ENCODE measurements at regions not wholly inside any gene's neighbourhood (a gene's known extent, or its start where the extent isn't known, plus 50 kb on each side); places are given as distances from the start of the nearest gene placed in this dataset.

DNA sequence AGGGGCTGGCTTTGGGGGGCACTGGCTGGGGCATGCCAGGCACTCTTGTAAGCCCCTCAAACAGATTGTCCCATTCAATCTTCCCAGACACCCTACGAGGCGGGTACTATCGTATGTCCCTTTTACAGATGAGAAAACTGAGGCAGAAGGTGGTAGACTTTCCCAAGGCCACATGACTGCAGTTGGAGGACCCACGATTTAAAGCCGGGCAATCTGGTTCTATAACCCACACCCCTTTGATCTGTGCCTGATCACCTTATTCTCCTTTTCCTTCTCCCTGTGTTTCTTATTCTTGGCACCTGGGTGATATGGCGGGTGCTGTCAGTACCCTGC lies 146.3 kb upstream of the IRX3 start:
- no peak for FAIRE-seq

DNA sequence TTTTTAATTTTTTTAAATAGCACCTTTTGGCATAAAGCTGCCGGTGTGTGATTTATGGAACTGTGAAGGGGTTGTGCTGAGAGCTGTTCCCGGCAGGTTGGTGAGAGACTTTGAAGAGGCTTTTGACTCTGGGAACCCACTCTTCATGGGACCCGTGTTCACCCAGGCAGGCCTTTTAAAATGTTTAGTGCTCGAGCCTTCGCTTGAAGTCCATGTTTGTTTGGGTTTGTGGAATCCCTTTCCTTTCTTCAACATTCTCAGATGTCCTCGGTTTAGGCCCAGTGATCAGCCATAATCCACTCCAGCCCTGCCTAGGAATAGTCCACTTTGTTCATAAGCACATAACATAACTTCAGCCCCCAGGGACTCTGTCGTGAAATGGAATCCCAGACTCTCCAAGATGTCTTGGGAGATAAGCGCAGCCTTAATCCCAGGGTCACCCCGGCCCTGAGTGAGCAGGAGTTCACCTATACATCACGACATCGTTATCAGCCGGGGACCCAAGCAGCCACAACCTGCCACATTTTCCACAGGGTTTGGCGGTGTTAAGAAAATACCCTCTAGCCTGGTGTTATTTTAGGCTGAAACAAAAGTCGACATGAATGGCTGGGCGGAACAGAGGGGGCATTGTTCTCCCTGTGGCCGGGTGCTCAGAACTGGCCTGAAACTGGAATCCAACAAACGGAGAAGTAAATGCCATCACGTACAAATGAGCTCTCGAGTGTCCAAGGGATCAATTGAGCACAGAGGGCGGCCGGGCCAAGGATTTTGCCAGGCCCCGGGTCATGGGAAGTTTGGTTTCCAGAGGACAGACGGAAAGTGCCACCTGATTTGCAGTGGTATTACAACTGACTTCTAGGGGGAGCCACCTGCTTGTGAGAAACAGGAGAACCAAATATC lies 145.7 kb upstream of the IRX3 start:
- FAIRE-seq = no peak

DNA sequence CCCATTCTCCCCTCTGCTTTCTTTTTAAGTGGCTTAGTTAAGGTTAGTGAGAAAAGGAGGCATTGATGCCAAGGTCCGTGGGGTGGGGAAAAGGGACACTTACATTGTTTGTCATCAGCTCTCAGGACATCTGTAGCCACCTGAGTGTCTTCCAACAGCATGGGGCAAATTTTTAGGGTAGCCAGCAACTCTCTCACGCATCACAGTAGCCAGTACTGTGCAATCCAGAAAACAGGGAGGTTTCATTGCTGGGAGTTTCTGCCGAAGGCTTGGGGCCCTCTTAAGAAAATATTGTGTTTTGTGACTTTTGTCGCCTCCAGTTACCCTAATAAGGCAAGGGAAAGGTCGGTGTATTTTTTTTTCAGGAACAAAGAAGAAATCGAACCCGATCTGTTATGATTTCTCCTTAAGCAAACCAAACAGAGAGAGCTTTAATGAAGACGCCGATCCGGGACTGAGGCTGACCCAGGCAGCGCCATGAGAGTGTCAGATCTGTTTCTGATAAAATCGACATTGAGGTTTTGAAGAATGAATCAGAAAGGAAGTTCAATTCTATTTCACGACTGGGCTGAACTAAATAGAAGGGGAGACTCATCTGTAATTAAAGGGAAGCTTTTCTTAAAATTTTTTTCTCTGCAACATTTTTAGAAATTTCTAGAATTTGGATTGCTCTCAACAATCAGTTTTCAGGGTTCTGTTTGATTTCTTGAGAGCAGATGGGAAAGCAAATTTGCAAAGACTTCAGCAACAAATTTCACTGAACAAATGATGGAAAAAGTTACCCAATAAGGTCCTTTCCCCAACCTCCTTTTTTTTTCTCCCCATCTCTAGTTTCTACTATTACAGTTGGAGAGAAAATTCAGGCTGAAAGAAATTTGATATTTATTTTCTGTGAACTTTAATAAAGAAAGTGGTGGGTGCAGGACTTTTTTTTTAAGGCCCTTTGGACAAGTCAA lies 144.7 kb upstream of the IRX3 start:
- no peak for FAIRE-seq

DNA sequence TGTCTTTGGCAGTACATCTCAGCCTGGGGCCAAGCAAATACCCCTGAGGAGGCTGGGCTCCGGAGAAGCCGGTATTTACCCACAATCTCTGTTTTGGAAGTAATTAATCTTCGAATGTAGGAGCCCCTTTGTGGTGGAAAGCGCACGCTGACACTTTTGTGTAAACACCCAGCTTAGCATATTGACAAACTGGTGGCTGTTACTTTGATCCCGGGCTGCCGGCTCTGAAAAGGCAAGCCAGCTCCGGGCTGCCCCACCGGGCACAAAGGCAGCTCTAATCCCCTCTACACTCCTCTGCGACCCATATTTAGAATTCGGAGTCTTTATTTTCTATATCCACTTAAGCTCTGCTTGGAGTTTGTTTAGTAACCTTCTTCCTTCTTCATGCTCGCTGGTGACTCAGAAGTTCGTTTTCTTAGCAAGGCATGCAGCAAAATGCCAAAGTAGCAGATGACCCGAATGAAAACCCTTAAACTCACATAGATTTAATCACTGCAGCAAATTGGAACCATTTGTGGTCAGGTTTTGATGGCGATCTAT lies 144.0 kb upstream of the IRX3 start:
- no peak for FAIRE-seq

DNA sequence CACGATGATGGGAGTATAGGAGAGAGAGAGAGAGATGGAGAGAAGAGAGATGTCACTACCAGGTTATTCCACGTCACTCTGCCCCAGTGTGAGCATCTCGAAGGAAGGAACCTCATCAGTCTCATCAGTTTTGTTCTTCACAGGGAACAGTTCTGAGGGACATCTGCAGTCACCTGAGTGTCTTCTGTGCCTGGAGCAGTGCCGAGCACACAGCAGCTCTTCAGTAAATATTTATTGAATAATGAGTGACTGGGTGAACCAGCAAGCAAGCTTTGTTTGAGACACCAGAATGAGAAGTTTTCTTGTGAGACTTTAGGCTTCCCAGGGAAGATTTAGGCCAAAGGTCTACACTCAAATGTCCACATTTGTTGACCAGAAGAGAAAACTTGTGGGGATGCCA lies 142.4 kb upstream of the IRX3 start:
- no peak for FAIRE-seq

DNA sequence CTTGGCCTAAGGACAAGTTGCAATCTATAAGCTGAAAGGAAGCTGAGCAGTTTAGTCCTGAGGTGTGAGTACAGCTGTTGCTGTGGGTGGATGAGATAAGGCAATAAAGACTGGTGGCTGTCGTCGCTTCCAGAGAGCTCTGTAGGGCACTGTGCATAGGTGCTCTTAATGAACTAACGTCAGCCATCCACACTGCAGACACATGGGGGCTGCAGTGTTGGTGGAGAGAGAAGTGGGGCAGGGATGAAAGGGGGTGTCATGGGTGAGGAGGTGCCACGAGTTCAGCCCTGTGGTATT lies 139.9 kb upstream of the IRX3 start:
- no peak for FAIRE-seq

DNA sequence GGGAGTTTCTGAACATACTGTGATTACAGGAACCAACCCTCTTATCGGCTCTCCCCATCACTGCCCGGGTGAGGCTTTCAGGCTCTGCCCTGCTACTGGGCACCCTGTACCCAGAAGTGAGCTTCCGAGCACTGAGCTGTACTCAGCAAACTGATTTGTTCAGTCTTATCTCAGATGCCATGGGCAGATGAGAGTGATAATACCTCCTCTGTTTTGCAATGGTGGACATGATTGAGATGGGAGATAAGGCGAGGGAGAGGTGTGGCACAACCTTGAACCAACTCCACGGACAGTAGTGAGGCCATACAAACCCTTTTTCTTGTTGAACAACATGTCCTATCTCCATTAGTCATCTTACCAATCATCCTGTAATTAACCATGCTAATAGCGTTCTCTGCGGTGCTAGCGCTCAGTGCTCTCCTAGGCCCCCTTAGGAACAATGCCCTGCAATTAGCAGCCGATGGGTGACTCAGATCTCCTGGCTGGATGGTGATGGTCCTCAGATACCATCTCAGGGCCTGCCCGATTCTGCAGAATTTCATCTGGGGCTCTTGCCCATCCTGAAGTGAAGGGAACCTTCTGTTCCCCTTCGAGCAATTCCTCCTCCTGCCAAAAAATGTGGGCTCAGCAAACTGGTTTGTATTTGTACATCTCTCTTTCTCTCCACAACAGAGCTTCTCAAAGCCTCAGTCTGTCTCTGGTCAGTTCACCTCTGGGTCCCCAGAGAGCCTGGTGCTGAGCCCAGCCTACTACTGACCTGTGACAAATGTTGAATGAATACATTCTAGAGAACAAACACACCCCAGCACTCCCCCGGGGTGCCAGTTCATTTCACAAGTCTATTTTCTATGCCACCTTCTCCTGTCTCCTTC lies 139.3 kb upstream of the IRX3 start:
- FAIRE-seq = no peak

DNA sequence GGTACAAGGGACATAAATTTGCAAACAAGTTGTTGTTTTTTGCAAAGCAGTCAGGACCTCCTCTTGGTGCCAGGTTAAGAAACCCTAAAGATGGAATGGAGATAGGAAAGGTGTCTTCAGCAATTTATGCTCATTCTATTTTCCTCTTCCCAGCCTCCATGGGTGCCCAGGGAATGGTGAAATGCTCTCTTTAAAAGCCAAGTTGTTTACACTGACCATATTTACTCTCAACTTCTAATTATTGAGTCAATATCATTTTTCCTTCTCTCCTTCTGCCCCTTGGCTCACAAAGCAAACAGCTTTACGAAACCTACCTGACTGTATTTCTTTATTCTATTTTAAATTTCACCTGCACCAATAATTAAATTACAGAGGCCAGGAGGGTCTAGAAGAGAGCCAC lies 138.5 kb upstream of the IRX3 start:
- FAIRE-seq = no peak

DNA sequence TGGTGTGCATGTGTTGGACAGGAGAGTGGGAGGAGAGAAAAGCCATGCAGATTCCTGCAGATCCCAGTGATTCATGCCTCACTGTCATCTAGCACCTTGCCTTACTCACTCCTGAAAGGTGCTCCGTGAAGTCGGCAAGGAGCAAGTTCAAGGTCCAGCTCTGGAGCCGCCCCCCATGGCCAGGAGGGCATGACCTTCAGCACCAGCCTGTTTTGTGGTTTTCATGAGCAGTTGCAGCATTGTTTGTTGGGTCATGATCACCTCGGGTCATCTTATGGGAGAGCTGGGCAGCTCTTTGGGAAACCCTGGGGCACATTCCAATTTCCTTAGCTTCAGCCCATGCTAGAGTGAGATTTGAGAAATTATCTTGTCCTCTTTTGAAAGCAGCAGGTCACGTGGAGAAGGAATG lies 137.5 kb upstream of the IRX3 start:
- no peak for FAIRE-seq

DNA sequence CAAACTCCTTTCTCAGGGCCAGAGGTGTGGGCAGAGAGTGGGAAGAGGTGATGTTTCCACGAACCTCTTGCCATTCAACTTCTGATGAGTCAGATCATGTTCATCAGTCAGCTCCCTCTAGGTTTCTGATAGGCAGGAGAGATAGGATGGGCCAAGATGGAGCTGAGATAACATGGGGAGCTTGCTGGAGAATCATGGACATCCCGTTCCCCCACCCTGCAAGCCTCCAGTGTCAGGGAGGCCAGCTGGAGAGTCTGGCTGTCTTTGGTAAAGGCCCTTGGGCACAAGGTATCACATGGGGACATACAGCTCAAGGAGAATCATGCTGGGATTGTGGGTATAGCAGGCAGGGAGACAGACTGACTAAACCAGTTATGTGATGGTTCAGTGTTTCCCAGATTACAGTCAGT lies 136.0 kb upstream of the IRX3 start:
- FAIRE-seq = no peak

DNA sequence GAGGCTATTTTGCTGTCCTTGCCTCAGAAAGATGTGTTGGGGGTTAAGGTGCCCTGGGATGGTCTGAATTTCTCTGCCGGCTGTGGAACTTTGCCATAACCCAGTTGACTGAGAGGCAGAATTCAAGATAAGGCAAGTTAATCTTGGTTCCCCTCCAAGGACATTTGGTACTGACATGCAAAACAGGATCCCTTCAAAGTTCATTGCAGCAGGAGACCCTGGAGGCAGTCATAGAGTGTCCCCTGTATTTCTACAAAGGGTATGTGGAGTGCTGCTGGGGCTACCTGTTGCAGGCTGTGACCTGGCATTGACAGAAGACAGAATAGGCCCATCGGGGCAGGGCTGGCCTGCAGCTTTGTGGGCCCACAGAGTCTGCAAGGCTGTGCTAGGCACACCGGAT lies 135.6 kb upstream of the IRX3 start:
- no peak for FAIRE-seq

DNA sequence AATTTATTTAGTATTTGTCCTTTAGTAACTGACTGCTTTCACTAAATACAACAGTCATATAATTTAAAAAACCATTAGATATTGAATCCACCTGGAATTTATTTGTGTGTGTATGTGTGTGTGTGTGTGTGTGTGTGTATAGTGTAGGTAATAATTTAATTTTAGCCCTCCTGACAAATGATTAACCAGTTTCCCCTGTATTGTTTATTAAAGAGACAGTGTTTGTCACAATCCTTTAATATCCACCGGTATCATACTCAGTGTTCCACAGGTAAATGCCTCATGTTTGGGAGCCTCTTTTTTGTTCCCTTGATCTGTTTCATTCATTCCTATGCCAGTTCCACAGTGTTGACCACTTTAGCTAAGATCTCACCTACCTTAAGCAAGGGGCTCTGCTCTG lies 134.6 kb upstream of the IRX3 start:
- no peak for FAIRE-seq

DNA sequence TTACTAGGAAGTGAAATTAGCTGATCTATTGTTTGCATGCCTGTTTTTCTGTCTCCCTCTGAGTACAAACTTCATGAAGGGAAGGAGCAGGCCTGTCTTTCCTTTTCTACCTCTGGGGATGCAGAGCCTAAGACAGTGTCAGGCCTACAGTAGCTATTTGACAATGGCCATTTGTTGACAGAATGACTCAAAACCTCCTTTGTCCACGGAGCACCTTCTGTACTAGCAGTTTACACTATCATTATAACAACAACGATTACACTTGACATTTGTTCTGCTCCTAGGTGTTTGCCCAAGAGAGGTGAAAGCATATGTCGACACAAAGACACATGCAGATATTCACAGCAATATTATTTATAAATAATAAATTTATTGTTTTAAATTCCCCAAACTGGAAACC lies 132.3 kb upstream of the IRX3 start:
- no peak for FAIRE-seq

DNA sequence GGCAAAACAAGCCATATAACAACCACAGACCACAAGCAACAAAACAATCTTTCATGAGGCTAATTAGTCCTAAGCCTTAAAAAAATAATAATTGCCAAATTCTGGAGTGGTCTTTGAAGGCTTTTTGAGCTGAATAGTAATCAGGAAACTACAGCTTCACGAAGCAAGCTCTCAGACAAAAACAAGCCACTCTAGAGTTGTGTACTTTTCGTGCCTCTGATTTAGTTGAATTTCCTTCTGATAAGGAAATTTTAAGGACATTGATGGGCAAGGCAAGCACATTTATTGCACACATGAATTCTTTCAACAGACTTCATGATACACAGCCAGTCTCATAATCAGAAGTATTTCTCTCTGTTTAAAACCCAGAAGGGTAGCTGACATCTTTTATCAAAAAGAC lies 130.8 kb upstream of the IRX3 start:
- no peak for FAIRE-seq

DNA sequence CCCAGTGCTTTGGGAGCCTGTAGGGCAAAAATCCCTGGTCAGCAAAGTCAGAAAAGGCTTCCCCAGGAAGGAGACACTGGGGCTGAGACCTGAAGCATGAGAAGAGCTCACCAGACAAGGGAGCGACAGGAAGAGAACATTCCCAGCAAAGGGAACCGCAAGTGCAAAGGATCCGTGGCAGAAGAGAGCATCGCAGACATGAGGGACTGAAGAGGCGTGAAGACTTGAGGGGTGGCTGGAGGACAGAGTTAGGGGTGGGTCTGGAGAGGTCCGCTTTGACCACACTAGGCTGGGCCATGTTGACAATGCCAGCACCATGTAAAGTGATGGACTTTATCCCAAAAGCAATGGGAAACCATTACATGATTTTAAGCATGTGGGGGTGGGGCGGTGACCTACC lies 128.1 kb upstream of the IRX3 start:
- FAIRE-seq = no peak

DNA sequence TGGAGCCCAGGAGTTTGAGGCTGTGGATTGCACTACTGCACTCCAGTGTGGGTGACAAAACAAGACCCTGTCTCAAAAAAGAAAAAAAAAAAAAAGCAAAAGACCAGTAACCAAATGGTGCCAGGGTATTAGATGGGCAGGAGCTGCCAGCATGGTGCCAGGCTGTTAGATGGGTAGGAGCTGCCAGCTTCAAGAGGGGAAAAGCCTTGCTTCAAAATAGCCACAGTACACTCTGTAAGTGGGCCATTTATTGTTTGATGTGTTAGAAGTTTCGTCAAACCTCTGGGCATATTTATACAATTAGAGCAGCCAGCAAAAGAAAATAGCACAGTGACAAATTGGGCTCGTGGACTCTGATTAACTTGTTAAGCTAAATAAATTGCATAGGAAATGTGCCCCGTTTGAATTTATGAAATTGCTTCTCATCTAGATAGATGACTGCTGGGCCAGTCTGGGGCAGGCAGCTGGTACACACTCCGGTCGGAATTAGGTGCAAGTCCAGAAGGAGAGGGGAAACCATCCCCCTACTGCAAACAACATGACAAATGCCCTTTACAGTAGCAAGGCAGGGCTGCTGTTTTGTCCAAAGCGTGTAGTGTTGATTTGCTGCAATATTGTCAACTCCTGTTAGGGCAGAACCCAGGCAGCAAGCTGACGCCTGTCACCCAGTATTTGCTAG lies 126.3 kb upstream of the IRX3 start:
- FAIRE-seq = no peak

DNA sequence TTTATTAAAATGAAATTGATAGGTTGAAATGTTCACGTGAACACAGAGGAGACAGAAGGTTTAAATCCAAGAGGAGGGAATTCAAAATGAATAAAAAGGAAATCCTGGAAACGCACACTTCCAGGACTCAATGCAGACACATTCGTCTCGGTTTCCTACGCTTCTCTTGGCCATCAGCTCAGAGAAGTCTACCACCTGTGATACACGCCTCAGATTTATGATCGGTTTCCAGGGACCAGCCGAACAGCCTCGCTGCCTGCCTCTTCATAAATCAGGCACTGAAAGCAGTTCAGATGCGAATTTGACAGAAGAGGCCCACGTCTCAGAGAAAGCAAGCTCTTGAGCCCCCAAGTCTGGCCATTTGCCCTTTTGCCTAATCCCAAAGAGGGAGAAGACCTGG lies 125.5 kb upstream of the IRX3 start:
- no peak for FAIRE-seq

DNA sequence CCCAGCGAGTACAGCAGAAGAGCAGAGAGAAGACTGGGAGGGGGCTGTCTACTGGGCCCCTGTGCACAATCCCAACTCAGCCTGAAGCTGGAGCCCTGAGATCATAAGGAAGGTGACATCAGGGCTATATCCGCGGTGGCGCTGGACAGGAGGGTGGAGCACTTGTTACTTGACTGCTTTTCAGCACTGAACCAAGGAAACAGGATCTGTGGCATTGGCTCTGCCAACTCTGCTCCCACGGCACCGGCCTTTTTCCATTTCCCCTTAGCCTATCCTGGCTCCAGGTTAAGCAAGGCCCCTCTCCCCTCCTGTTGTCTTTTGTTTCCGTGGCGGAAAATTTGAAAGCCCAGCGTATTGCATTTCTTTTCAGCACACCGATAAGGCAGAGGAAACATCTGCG lies 125.0 kb upstream of the IRX3 start:
- no peak for FAIRE-seq

DNA sequence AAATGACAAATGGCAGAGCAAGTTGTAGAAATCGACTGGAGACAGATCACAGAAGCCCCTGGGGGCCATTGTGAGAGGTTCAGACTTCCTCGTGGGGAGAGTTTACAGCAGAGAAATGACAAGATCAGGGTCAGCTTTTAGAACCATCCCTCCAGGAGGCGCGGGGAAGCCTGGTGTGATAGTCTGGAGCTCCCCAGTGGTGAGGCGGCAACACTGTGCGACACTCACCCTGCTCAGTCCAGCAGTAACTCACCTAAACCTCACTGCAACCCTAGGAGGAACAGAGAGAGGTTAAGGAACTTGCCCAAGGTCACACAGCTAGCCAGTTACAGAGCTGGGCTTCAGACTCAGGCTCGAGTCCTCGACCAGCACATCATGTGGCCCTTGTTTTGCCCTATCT lies 123.4 kb upstream of the IRX3 start:
- no peak for FAIRE-seq

DNA sequence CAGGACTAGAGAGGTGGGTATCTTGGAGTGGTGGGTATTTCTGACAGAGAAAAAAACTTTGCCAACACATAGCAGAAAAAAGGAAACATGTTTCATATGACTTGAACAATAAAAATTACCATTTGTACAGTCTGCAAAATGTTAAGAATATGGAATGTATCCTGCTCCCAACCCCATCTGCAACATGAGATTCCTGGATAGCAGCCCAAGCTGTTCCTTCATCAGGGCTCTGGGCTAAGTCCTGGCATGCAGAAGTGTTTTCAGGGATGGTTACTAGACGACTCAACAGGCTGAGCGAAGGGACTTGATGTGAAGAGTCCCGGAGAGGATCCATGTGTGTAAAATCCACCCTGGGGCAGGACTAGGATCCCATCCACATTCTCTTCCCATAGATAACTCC lies 121.0 kb upstream of the IRX3 start:
- no peak for FAIRE-seq

DNA sequence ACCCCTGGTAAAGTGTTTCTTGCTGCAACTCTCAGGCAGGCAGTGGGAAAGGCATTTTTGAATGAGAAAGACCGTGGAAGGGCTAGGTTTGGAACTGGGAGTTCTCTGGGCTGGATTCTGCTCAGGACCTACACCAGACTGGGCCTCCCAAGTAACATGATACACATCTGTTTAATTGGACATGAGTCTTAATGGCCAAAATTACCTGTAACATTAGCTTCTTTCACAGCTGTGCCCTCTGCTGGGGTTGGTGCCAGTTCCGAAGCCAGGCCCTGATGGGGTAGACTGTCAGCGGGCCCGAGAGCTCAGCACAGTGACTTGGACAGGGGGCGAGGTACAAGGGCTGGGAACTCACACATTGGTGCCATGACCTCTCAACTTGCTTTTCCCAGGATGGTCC lies 118.9 kb upstream of the IRX3 start:
- FAIRE-seq = no peak

DNA sequence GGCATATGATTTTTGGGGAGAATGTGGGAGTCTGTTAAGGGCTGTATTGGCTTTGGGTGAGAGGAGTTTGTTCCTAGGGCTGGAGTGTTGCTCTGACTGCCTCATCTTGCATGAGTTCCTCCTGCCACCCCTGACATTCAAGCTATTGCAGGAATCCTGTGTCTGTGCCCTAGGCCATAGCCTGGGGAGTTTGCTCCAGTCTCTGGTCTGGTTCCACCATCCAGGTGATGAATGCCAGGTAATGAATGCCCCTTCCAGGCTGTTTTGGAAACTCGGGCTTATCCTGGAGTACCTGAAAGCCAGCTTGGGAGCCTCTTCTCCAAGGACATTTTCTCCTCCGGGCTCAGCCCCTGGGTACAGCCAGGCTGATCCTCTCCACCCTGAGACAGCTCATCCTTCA lies 117.0 kb upstream of the IRX3 start:
- no peak for FAIRE-seq
